HG03139 (cell line): ENCODE measurements at regions not wholly inside any gene's neighbourhood (a gene's known extent, or its start where the extent isn't known, plus 50 kb on each side); places are given as distances from the start of the nearest gene placed in this dataset.
"Not testable (repeated sequence)": the region's sequence is repeated elsewhere in the genome, so short reads cannot be mapped to it uniquely, and the experiment has no call there.

Experiments used
- ATAC-seq: cut with Tn5 transposase; IDR thresholded peaks from one replicate; pipeline ENCODE4 v1.9.1; 2021; ENCODE audit not compliant: unreplicated experiment

DNA sequence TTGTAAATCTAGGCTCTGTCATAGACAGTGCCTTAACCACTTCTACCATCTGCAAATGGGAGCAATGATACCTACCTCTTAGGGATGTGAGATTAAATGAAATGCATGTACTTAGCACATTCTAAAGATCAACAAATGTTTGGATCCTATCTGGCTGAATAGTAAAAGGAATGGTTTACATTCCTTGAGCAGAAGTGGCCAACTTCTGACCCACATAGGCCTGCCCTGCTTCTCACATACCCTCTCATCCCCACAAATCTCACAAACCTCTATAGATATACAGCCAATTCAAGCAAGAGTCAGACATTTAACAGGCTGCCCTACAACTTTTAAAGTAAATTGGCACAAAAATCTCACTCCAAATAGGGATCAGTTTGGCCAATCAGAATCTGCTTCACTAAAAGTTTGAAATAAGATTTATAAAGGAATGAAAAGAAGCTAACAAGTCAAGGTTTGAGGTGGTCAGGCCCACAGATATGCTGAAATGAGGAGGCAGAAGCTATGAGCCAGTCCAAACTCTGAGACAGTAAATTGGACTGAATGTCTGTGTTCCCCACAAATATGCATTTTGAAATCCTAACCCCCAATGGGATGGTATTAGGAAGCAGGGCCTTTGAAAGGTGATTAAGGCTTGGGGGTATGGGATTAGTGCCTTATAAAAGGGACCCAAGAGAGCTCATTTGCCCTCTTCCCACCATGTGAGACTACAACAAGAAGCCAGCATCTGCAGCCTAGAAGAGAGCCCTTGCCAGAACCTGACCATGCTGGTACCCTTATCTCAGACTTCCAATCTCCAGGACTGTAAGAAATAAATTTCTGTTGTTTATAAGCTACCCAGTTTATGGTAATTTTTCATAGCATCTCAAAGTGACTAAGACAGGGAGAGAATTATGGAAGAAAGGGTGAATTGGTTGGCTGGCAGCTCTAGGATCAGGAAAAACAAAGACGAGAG is 227.8 kb upstream of the RBMS1 start:
- ATAC-seq: no peak

DNA sequence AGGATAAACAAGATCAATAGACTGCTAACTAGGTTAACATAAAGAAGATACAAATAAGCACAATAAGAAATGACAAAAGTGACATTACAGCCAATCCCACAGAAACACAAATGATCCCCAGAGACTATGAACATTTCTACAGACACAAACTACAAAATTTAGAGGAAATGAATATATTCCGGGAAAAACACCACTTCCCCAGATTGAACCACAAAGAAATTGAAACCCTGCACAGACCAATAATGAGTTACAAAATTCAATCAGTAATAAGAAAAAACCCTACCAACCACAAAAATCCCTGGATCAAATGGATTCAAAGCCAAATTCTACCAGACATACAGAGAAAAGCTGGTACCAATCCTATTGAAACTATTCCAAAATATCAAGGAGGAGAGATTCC is 232.4 kb upstream of the RBMS1 start:
- no peak for ATAC-seq

DNA sequence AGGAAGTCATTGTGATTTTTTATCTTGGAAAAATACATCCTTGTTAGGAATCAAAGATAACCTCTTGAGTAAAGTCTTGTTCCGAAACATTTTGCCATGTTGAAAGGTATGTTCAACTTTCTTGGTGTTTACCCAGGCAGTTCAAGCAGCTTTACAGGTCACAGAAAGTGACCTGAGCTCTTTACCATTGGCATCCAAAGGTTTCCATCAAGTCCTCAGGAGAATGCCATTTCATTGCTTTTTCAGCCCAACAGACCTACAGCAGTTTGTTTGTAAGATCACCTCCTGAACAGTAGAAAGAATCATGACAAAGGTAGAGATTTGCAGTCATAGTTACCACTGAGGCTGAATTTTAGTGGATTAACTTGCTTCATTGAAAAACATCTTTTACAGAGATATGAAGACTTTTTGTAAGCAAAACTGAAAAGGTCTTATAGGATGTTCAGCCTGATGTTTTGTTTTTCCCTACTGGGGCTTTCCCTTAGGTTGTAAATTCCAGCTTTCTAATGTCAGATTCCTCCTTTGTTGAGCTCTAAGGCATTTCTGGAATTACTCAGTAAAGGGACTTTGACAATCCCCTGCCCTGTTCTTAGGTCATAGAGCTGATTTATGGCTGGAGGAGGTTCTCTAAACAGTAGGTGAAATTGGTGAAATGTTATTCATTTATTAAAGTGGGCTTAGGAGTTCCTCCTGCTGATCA is 236.8 kb upstream of the RBMS1 start:
- no peak for ATAC-seq

DNA sequence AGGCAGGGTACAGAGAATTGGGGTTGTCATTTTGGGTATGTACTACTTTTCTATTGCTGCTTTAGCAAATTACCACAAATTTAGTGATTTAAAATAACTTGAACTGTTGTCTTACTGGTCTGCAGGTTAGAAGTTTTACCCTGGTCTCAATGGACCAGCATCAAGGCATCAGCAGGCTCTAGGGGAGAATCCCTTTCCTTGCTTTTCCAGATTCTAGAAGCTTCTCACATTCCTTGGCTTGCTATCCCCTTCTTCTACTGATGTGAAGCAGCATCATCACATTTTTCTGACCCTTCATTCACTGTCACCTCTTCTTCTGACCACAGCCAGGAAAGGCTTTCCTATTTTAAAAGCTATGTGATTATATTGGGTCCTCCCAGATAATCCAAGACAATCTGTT is 237.8 kb upstream of the RBMS1 start:
- ATAC-seq: no peak

DNA sequence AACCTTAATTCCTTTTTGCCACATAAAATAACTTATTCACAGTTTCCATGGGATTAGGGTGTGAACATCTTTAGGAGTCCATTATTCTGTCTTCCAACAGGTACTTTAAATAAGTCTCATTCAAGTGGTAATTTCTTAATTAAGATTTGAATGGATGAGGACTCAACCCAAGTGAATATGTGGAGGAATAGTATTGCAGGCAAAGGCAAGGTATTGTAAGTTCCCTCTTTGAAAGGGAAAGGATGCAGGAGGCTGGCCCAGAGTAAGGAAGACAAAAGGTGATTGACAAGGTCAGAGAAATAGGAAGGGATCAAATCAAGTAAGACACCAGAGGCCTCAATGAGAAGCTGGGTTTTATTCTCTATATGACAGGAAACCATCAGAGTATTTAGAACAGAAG is 238.2 kb upstream of the RBMS1 start:
- no peak for ATAC-seq

DNA sequence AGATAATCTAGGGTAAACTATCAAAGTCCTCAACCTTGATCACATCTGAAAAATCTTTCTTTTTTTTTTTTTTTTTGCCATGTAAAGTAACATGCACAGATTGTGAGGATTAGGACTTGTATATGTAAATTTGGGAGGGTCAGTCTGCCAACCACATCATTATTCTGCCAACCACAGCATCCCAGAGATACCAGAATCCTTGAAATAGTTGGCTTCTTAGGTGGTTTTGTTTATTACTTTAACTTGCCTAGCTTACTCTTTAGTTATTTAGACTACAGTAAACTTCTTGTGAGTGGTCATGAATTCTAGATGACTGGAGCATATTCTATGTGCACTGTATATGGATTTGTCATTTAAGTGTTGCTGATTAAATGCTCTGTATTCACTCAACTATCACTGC is 242.1 kb upstream of the RBMS1 start:
- ATAC-seq: no peak

DNA sequence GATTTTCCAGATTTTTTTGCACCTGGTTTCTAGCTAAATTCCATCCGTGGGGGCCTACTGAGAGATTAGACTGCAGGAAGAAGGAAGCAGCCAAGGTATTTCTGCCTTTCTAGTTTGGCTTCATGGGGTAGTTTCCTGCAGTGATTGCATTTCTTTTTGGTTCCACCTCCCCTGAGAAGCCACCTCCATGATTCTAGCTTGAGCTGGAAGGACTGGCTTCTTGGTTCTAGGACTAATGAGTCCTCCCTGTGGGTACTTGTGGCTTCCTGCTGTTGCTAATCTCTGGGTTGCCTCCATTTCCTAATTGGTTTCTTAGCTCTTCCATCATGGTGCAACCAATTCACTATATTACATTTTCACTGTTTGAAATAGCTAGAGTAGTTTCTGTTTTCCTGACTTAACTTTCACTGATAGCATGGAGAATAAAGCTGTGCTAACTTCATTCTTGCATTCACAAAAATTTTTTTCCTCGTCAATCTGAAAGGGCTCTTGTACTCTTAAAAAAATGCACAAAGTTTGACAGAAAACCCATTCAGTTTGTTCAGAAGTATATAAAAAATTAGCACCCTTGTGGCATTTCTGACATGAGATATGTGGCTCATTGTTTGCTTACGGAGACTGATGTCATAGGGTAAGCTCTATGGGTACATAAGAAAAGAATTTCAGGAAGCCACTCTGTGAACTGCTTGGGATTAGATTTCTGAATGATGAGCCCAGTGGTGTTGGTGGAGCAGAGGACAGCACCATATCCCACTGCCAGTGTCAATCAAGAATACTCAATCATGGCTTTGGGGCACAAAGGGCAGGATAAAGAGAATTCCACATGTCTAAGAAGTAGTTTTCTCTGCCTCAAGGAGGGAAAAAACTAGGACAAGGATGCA is 242.8 kb upstream of the RBMS1 start:
- no peak for ATAC-seq

DNA sequence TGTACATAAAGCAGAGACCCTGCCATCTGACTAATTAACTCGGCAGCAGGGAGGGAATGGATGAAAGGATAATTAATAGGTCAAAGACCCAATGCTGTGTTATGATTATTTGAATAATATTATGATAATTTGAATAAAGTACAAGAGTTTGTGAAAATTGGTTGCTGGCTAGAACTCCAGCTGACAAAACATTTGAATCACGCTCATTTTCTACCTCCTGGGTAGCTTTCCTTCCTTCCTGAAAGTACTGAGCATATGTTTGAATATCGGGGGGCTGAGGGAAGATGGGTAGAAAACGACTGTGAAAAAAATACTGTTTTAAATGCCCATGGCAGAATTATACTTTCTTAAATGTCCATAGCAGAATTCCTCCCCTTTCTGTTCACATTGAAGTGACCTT is 243.6 kb upstream of the RBMS1 start:
- no peak for ATAC-seq

DNA sequence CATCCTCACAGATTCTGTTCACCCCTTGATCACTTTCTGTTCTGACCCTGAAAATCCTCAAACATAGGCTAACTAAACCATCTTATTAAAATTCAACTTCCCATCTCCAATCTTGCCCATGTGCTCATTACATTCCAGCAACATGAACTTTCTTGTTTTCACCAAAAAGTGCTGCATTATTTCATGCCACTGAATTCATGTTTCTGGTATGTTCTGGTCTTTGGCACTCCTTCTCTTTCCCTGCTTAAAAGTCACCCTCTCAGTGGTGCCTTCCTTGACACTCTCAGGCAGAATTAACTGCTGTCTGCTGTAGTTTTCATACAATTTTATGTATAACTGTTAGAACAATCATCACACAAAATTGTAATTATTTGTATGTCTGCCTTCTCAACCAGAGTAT is 247.7 kb upstream of the RBMS1 start:
- no peak for ATAC-seq

DNA sequence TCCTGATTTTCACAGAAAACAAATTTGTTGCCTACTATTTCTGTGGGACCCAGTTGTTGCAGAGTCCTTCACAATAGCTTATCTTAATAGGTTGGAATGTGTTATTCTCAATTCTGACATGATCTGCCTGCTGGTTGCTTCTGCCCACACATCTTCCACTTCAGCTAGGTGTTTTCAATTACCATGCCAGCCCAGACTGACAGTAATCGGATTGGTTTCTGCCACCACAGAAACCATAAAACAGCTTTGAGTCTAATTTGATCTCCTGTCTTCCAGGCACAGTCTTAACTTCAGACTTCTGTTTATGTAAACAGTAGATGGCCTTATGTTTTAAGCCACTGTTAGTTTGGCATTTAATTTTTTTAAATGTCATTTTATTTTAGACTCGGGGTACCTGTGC is 248.2 kb upstream of the RBMS1 start:
- no peak for ATAC-seq

DNA sequence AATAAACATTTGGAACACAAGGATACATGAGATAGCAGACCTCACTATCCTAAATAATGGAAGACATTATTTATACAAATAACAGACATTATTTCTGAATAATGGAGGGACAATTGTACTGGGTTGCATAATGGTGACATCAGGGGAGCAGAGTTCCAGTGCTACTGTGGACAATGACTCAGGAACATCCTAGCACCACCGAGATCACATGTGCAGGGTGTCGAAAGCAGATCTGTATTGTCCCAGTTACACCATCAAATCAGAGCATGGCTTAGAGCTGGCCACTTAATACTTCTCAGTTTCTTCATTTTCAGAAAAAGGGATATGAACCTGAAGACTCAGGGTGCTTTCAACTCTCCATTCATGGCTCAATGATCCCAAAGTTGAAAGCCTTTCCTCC is 249.1 kb upstream of the RBMS1 start:
- ATAC-seq: no peak

DNA sequence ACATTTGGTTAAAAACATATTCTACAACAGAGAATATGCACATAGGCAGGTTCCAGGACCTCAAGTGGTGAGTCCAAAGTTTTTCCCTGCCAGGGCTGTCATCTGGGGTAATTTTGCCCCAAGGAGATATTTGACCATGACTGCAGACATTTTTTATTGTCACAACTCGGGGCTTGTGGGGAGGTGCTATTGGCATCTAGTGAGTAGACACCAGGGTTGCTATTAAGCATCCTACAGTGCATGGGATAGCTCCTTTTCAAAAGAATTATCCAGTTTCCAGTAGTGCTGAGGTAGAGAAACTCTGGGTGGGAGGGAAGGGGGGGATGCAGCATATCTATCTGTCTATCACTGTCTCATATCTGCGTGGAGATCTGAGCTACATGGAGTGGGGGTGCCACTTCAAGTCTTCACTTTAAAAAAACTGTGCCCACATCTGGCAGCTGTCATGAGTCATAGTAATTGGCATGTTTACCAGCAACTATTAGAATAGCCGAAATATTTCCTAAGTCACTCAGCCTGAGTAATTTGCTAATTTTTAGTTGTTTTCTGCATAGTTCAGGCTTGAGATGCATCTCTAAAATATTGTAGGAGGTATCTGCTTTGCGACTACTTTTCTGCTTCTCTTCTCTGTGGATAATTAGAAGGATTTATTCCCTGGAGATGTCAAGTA is 254.0 kb upstream of the RBMS1 start:
- ATAC-seq: no peak

DNA sequence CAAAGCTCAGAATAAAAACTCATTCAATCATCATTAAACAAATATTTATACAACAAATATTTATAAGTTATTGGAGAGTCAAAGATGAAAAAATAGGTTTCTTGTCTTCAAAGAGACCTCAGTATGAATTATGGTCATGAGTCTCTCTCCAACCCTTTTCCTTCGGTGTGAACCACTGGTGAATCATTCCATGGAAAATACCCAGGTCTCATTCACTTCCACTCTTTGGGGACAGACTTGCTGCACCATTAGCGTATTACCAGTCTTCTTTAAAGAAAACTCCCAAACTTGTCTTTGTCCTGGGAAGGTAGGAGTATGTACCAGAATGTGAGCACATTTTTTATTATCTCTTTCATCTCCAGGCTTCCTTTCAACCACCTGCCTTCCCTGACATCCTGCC is 257.4 kb upstream of the RBMS1 start:
- ATAC-seq: no peak

DNA sequence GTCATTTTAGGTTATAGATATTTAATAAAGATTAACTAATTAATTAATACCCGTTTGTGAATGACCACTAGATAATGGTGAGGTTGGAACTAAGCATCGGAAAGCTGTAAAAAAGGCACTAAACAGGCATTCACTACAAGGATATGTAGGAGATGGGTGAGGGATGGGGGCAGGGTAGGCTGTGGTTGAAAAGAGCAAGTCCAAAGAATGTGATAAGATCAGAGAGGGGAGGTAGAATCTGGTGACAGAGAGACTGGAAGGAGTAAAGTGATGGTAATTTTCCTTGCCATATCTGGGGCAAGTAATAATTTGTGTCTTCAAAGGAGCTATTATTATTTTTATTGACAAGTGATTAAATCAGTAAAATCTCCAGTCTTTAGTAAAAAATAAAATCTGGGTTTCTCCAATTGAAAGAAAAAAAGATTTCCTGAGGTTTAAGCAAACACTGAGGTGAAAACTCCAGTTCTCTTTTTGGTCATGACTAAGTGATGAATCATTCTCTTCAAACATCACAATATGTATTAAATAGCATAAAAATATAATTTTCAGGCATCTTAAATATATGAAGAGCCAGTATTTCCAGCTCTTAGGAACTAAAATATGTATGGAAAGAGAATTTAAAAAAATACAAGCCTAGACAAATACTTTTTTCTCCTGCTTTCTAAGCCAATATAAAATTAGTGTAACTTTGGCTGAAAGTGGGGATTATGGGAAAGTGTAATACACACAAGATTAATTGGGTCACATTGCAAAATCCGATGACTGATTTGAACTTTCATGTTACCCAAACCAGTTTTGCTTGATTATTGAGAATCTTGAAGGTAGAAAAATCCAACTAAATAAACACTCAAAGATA is 259.1 kb upstream of the RBMS1 start:
- ATAC-seq: no peak

DNA sequence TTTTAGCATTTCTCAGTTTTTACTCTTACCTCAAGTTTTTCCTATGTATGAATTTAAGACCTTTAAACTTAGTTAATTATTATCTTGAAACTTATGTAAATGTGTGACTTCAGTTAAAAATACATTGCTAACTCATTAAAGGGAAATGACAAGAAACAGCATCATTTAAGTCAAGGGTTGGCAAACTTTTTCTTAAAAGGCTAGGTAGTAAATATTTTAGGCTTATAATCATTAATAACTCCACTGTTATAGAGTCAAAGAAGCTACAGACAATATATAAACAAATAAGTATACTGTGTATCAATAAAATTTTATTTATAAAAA is 259.7 kb upstream of the RBMS1 start:
- ATAC-seq: no peak

DNA sequence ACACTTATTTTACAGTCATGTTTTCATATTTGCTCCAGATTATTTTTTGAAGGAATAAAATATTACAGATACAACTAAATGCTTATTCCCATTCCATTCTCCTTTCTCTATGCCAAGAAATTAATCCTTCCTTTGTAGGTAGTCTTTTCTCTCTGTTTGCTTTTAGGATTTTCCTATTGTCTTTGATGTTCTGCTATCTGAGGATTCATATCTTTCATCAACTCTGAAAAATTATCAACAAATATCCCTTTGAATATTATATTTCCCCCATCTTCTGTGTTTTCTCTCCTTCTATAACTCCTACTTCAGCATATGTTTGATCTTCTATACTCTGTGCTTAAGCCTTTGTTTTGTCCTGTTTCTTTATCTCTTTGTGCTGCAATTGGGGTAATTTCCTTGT is 260.4 kb upstream of the RBMS1 start:
- ATAC-seq: no peak

DNA sequence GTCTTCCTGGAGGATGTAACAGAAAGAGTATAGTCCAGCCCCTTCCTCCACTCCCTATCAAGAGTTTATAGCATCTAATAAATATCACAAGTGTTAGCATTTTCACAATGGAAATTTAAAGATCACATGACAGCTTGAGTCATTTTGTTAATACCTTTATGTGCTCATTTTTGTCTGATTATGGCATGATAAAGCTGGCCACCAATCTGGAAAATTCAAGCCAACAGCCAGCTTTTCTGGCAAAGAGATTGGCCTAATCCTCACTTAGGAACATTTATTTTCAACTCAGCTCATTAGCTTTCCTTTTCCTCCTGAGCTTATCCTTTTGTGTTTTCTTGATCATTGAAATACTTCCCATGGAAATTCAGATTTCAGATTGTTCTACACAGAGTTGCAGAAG is 262.9 kb upstream of the RBMS1 start:
- no peak for ATAC-seq

DNA sequence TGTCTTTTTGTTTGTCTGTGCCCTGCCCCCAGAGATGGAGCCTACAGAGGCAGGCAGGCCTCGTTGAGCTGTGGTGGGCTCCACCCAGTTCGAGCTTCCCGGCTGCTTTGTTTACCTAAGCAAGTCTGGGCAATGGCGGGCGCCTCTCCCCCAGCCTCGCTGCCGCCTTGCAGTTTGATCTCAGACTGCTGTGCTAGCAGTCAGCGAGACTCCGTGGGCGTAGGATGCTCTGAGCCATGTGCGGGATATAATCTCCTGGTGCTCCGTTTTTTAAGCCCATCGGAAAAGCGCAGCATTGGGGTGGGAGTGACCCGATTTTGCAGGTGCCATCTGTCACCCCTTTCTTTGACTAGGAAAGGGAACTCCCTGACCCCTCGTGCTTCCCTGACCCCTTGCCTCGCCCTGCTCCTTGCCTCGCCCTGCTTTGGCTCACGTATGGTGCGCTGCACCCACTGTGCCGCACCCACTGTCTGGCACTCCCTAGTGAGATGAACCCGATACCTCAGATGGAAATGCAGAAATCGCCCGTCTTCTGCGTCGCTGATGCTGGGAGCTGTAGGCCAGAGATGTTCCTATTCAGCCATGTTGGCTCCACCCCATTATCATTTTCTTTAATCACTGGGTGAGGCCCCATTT is 269.0 kb upstream of the RBMS1 start:
- not testable (repeated sequence) for ATAC-seq

DNA sequence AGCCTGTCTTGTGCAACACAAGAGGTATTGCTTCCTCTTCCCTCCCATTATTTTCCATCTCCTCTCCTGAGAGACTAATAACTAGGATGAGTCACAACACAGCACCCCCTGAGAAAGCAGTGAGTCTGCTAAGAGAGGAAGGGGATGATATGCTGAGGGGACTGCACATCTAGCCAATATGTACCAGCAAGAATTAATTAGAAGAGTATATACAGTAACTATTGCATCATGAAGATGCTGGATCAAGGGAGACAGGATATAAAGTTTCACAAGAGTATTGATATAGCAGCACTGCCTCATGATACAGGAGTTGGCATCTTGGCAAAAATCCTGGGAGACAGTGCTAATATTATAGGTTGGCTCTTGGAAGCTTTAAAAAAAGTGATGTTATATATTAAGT is 289.9 kb upstream of the RBMS1 start:
- ATAC-seq: no peak

DNA sequence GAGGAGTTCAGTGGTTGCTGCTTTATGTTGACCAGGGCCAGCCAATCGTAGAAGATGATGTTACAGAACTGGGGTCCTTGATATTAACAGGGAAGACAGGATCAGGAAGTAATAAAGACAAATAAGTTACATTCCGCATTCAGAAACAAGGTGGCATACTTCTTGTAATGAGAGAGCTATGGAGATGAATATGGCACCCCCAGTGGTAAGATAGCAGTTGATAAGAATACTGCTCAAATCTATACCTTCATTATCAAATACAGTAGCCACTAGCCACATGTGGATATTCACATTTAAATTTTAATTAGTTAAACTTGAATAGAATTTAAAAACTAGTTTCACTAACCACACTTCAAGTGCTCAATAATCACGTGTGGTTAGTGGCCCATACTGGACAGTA is 290.4 kb upstream of the RBMS1 start:
- ATAC-seq: no peak
